K562 (cell line): ENCODE measurements at regions not wholly inside any gene's neighbourhood (a gene's known extent, or its start where the extent isn't known, plus 50 kb on each side); places are given as distances from the start of the nearest gene placed in this dataset.
A peak's percentile ranks its signal among the peaks of the same experiment; 100 is the strongest.

Experiments used
- ATAC-seq: fragments of 200-7000 bp; cut with Tn5 transposase; 3 replicates; pipeline ENCODE4 v1.9.1; 2020; ENCODE audit warnings: moderate library complexity
- BruUV-seq: library from RNA; stranded (reverse); fragments of 400-500 nt; replicated peaks from 2 replicates; lab custom pipeline; 2021; lab: Mats Ljungman, UMichigan
- CTCF ChIA-PET: fragments of 300-600 bp; formaldehyde crosslinking; extraction: SDS; loops from one replicate; lab custom pipeline; 2021; ENCODE audit warnings: low intra/inter-chr PET ratio; lab: Yijun Ruan, JAX
- POLR2A ChIA-PET: fragments of 300-600, 350-650 bp; sonication (Branson Sonifier 250); formaldehyde crosslinking; extraction: SDS; loops from one replicate; lab custom pipeline; 2021; ENCODE audit warnings: antibody characterized with exemption, inconsistent platforms; lab: Yijun Ruan, JAX
- DNase-seq, 4 experiments: peaks; one replicate each; pipeline versions ENCODE4 v3.0.0 to v3.0.0-alpha.2; 2011 to 2018; ENCODE audit warnings: low spot score in 3 of 4, mixed read lengths in 3 of 4; ENCODE audit errors: extremely low read depth in 1 of 4
- FAIRE-seq: peaks from 2 replicates; lab custom pipeline; 2011; peaks lifted over from hg19 to GRCh38; lab: Jason Lieb, UNC
- H2AFZ ChIP-seq: 2 replicates; pipeline ENCODE4 v1.6.0; 2011; ENCODE audit warnings: low read depth, low read length, control low read depth, inconsistent platforms
- H3K27ac ChIP-seq: fragments of 200-600 bp; 3 replicates; pipeline ENCODE4 v1.8.0; 2011; ENCODE audit warnings: low read depth, mild to moderate bottlenecking, control low read depth, inconsistent platforms, low read length, moderate library complexity, mixed read lengths; ENCODE audit errors: extremely low read depth
- H3K27me3 ChIP-seq, 2 experiments: fragments of 300-600 bp in 1 of 2; 2 replicates in 1 of 2; 3 replicates in 1 of 2; pipeline versions ENCODE4 v1.6.0 to v1.8.0; 2011; ENCODE audit warnings: inconsistent platforms in 2 of 2, low read length in 2 of 2, mild to moderate bottlenecking in 1 of 2, mixed read lengths in 1 of 2, moderate library complexity in 1 of 2; ENCODE audit not compliant: control insufficient read depth in 2 of 2, insufficient read depth in 2 of 2
- H3K36me3 ChIP-seq: fragments of 300-600 bp; 3 replicates; pipeline ENCODE4 v1.8.0; 2011; ENCODE audit warnings: mild to moderate bottlenecking, low read length, inconsistent platforms; ENCODE audit not compliant: control insufficient read depth, insufficient read depth
- H3K4me1 ChIP-seq, 2 experiments: fragments of 200-600 bp in 1 of 2; replicated peaks in 1 of 2; 2 replicates in 1 of 2; 3 replicates in 1 of 2; pipeline versions ENCODE4 v1.5.1 to v1.8.0; 2011; ENCODE audit warnings: inconsistent platforms in 2 of 2, low read length in 2 of 2, mild to moderate bottlenecking in 1 of 2, mixed read lengths in 1 of 2, moderate library complexity in 1 of 2; ENCODE audit not compliant: control insufficient read depth in 2 of 2, insufficient read depth in 2 of 2
- H3K4me2 ChIP-seq: 2 replicates; pipeline ENCODE4 v1.6.1; 2011; ENCODE audit warnings: low read length, control low read depth, inconsistent platforms, mixed read lengths; ENCODE audit not compliant: insufficient read depth
- H3K4me3 ChIP-seq: fragments of 200-600 bp; sonication (generic), shearing (Covaris generic); 2 replicates; pipeline ENCODE4 v1.5.1; 2016; ENCODE audit warnings: control low read depth, inconsistent platforms
- H3K79me2 ChIP-seq: fragments of 200-600 bp; 3 replicates; pipeline ENCODE4 v1.8.0; 2011; ENCODE audit warnings: low read length, inconsistent platforms; ENCODE audit not compliant: control insufficient read depth, insufficient read depth
- H3K9ac ChIP-seq, 2 experiments: 2 replicates each; pipeline versions ENCODE4 v1.6.0 to v1.6.1; 2011; ENCODE audit warnings: low read depth in 2 of 2, low read length in 2 of 2, control low read depth in 1 of 2, inconsistent platforms in 1 of 2, mild to moderate bottlenecking in 1 of 2, mixed read lengths in 1 of 2; ENCODE audit not compliant: insufficient read depth in 1 of 2
- H3K9me1 ChIP-seq: one replicate; pipeline ENCODE4 v1.6.0; 2011; ENCODE audit warnings: inconsistent platforms, mild to moderate bottlenecking, low read length, moderate library complexity; ENCODE audit not compliant: control insufficient read depth, insufficient read depth
- H3K9me3 ChIP-seq: replicated peaks from 2 replicates; pipeline ENCODE4 v1.5.1; 2011; ENCODE audit warnings: low read depth, low read length, inconsistent platforms; ENCODE audit not compliant: control insufficient read depth, insufficient read depth
- H4K20me1 ChIP-seq: replicated peaks from 2 replicates; pipeline ENCODE4 v1.6.1; 2011; ENCODE audit warnings: low read length, inconsistent platforms, mixed read lengths; ENCODE audit not compliant: control insufficient read depth, insufficient read depth
- CBFA2T3 ChIP-seq: fragments of 450-650 bp; IDR thresholded peaks from 2 replicates; pipeline ENCODE4 v1.6.1; 2017
- CEBPG ChIP-seq, 3 experiments: fragments of 200-800 bp in 1 of 3; sonication (Bioruptor generic) in 1 of 3; sonication (generic) in 1 of 3; formaldehyde crosslinking in 1 of 3; IDR thresholded peaks in 2 of 3; conservative IDR thresholded peaks in 1 of 3; 2 replicates each; pipeline versions ENCODE4 v1.6.1 to v1.8.0; 2016 to 2022; ENCODE audit warnings: missing compliant biosample characterization in 2 of 3, missing genetic modification characterization in 2 of 3, mild to moderate bottlenecking in 1 of 3, missing genetic modification reagents in 1 of 3
- GATA2 ChIP-seq: sonication (generic); formaldehyde crosslinking; IDR thresholded peaks from 2 replicates; pipeline ENCODE4 v1.4.0; 2020; ENCODE audit warnings: mild to moderate bottlenecking, missing genetic modification reagents
- HNRNPUL1 ChIP-seq: fragments of 200-400 bp; formaldehyde crosslinking; IDR thresholded peaks from 2 replicates; pipeline ENCODE4 v1.6.1; 2017; ENCODE audit warnings: low read length
- ILF3 ChIP-seq: fragments of 450-650 bp; IDR thresholded peaks from 2 replicates; pipeline ENCODE4 v1.6.1; 2018; ENCODE audit warnings: antibody characterized with exemption, mild to moderate bottlenecking, moderate library complexity, borderline replicate concordance
- MYC ChIP-seq, 2 experiments: fragments of 250-450 bp in 1 of 2; sonication (Bioruptor Pico) in 1 of 2; IDR thresholded peaks; 2 replicates each; pipeline versions ENCODE4 v1.5.1 to v1.6.1; 2012 to 2021; ENCODE audit warnings: low read depth in 2 of 2, borderline replicate concordance in 1 of 2, improper control_type of control experiment in 1 of 2, low read length in 1 of 2, mild to moderate bottlenecking in 1 of 2, moderate library complexity in 1 of 2
- NCOA2 ChIP-seq, 2 experiments: fragments of 450-650 bp; IDR thresholded peaks; 2 replicates each; pipeline ENCODE4 v1.6.1; 2018; ENCODE audit warnings: mild to moderate bottlenecking in 2 of 2, moderate library complexity in 1 of 2; ENCODE audit not compliant: partially characterized antibody in 2 of 2
- PYGO2 ChIP-seq: fragments of 450-650 bp; IDR thresholded peaks from 2 replicates; pipeline ENCODE4 v1.6.1; 2016; ENCODE audit warnings: mild to moderate bottlenecking, missing genetic modification characterization, moderate library complexity, missing compliant biosample characterization
- U2AF2 ChIP-seq: fragments of 200-400 bp; formaldehyde crosslinking; optimal IDR thresholded peaks from 2 replicates; pipeline ENCODE3; 2017; ENCODE audit warnings: low read depth, mild to moderate bottlenecking, low read length
- WGBS: fragments of 100-300 bp; shearing (Covaris generic); methylation state at CpG from one replicate; pipeline ENCODE4 v1.1.6; 2016; ENCODE audit warnings: low coverage, mixed read lengths; ENCODE audit not compliant: insufficient coverage; ENCODE audit errors: missing lambda C conversion rate; 5-methylcytosine and 5-hydroxymethylcytosine counted together
- in situ Hi-C: fragments of 300-500 bp; cut with MboI; formaldehyde crosslinking; loops from 4 replicates; pipeline ENCODE4 v1.15.0; 2018; ENCODE audit warnings: inconsistent platforms, mixed read lengths
- intact Hi-C: fragments of 100-400 bp; cut with micrococcal nuclease; formaldehyde crosslinking; loops from 2 replicates; pipeline ENCODE4 v1.14.2; 2022
- TF ChIP-seq, protein P1 (sequence below): fragments of 250-450 bp; sonication (Bioruptor Pico); IDR thresholded peaks from 2 replicates; pipeline ENCODE4 v1.4.0; 2020; ENCODE audit warnings: mild to moderate bottlenecking, moderate library complexity
- TF ChIP-seq, protein P2 (sequence below): fragments of 250-450 bp; sonication (Bioruptor Pico); IDR thresholded peaks from 2 replicates; pipeline ENCODE4 v1.8.0; 2022; ENCODE audit warnings: moderate library complexity, mild to moderate bottlenecking, inconsistent platforms
- TF ChIP-seq, protein P3 (sequence below): sonication (generic); formaldehyde crosslinking; IDR thresholded peaks from 2 replicates; pipeline ENCODE4 v1.4.0; 2020; ENCODE audit warnings: mild to moderate bottlenecking, missing genetic modification reagents
- TF ChIP-seq, protein P4 (sequence below): fragments of 450-650 bp; conservative IDR thresholded peaks from 2 replicates; pipeline ENCODE4 v1.6.1; 2016; ENCODE audit warnings: missing genetic modification characterization, low read depth, mild to moderate bottlenecking, missing compliant biosample characterization, moderate library complexity

DNA sequence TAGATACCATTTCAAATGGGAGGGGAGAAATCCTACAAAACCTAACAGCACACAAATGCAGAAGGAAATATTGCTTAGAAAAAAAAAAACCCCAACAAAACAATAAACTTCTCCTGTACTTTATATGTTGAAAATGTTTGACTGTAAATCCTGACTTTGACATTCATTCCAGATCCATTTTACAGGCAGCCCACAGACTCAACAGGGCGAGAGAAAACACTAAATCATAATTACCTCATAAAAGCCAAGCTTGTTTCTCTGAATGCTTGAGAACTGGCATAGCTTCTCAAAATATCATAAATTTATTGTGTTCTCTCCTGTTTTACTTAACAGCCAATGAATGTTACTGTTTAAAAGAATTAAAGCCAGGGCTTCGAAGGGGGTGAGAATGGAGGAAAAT is 273.2 kb downstream of the CD83 start (continued):
- TF ChIP-seq ILF3 (no peak), CBFA2T3 (no peak)
- TF ChIP-seq, protein P1, sequence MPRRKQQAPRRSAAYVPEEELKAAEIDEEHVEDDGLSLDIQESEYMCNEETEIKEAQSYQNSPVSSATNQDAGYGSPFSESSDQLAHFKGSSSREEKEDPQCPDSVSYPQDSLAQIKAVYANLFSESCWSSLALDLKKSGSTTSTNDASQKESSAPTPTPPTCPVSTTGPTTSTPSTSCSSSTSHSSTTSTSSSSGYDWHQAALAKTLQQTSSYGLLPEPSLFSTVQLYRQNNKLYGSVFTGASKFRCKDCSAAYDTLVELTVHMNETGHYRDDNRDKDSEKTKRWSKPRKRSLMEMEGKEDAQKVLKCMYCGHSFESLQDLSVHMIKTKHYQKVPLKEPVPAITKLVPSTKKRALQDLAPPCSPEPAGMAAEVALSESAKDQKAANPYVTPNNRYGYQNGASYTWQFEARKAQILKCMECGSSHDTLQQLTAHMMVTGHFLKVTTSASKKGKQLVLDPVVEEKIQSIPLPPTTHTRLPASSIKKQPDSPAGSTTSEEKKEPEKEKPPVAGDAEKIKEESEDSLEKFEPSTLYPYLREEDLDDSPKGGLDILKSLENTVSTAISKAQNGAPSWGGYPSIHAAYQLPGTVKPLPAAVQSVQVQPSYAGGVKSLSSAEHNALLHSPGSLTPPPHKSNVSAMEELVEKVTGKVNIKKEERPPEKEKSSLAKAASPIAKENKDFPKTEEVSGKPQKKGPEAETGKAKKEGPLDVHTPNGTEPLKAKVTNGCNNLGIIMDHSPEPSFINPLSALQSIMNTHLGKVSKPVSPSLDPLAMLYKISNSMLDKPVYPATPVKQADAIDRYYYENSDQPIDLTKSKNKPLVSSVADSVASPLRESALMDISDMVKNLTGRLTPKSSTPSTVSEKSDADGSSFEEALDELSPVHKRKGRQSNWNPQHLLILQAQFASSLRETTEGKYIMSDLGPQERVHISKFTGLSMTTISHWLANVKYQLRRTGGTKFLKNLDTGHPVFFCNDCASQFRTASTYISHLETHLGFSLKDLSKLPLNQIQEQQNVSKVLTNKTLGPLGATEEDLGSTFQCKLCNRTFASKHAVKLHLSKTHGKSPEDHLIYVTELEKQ (CRISPR knock-in tag) = no peak
- TF ChIP-seq, protein P2, sequence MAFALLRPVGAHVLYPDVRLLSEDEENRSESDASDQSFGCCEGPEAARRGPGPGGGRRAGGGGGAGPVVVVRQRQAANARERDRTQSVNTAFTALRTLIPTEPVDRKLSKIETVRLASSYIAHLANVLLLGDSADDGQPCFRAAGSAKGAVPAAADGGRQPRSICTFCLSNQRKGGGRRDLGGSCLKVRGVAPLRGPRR (CRISPR knock-in tag) = no peak
- TF ChIP-seq, all 486 proteins: peak for 0

DNA sequence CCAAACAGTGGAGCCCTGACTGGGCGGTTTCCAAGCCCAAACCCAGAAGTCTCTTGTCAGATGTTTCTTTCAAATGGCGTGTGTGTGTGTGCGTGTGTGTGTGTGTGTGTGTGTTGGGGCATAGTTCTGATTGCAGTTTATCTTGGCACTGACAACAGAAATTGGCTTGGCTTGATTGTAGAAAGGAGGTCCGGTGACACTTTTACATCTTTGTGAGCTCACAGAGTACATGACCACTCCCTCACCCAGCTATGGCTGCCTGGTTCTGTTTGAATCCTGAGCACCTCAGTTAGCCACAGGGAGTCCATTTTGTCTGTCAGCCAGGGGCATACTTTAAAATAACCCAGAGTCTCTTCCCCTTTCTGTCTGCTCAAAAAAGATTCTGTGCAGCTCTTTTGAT is 276.3 kb downstream of the CD83 start:
- Histone ChIP-seq H3K79me2 (no peaks in the 10 kb centered on the region), H3K9me3 (no peaks in the 10 kb centered on the region), H2AFZ (no peak overlapping the region), H3K27me3 (peaks cover 5% of the 10 kb centered on the region in 2 experiments; a peak in 2 of 5 replicates), H3K4me1 (peaks cover 0 to 4% of the 10 kb centered on the region in 2 experiments; a peak in 3 of 5 replicates), H3K9me1 (no peaks in the 10 kb centered on the region), H3K4me3 (no peak overlapping the region), H3K9ac (no peak overlapping the region), H3K27ac (no peak overlapping the region), H4K20me1 (no peaks in the 10 kb centered on the region), H3K4me2 (no peak overlapping the region), H3K36me3 (no peaks in the 10 kb centered on the region)
- ChIA-PET POLR2A (interaction anchor here (0.6 to 0.7 kb wide), 2 partner anchors 137 to 697 kb away, joined by 3 read pairs; no protein-coding TSS in a partner anchor), CTCF (no interaction called here)
- DNase-seq (no peak), FAIRE-seq (no peak), ATAC-seq (no peak)
- BruUV-seq = no TSS peak
- in situ Hi-C loops (no loop called here), intact Hi-C loops (no loop called here)
- 14% methylated on average over 4 of the region's 4 CpGs for WGBS
- TF ChIP-seq NCOA2 (IDR thresholded peaks at IDR 0.05; ENCODE audit: partially characterized antibody in 2 of 2) (no peak), CEBPG (CRISPR knock-in tag; IDR thresholded peaks at IDR 0.05) (no peak), CEBPG (tag; conservative IDR thresholded peaks at IDR 0.05 in 1 of 2, IDR thresholded peaks at IDR 0.05 in 1 of 2) (no peak), PYGO2 (tag) (peak; percentile 67), HNRNPUL1 (no peak), GATA2 (CRISPR knock-in tag) (no peak), U2AF2 (no peak), MYC (IDR thresholded peaks at IDR 0.05; ENCODE audit: low read depth, low read length) (no peak), MYC (CRISPR knock-in tag; IDR thresholded peaks at IDR 0.05; ENCODE audit: borderline replicate concordance, low read depth) (no peak)
- TF ChIP-seq, protein P3, sequence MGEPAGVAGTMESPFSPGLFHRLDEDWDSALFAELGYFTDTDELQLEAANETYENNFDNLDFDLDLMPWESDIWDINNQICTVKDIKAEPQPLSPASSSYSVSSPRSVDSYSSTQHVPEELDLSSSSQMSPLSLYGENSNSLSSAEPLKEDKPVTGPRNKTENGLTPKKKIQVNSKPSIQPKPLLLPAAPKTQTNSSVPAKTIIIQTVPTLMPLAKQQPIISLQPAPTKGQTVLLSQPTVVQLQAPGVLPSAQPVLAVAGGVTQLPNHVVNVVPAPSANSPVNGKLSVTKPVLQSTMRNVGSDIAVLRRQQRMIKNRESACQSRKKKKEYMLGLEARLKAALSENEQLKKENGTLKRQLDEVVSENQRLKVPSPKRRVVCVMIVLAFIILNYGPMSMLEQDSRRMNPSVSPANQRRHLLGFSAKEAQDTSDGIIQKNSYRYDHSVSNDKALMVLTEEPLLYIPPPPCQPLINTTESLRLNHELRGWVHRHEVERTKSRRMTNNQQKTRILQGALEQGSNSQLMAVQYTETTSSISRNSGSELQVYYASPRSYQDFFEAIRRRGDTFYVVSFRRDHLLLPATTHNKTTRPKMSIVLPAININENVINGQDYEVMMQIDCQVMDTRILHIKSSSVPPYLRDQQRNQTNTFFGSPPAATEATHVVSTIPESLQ (CRISPR knock-in tag) = no peak
- TF ChIP-seq, protein P4, sequence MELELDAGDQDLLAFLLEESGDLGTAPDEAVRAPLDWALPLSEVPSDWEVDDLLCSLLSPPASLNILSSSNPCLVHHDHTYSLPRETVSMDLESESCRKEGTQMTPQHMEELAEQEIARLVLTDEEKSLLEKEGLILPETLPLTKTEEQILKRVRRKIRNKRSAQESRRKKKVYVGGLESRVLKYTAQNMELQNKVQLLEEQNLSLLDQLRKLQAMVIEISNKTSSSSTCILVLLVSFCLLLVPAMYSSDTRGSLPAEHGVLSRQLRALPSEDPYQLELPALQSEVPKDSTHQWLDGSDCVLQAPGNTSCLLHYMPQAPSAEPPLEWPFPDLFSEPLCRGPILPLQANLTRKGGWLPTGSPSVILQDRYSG (tag) = peak; percentile 71
